Thoracic aorta (tissue), 2 donors: ENCODE measurements at regions not wholly inside any gene's neighbourhood (a gene's known extent, or its start where the extent isn't known, plus 50 kb on each side); places are given as distances from the start of the nearest gene placed in this dataset.

Source experiments
- ATAC-seq: fragments of 150-250 bp; one replicate; pipeline ENCODE4 v1.8.0; 2017; ENCODE audit warnings: low read depth; ENCODE audit not compliant: insufficient number of reproducible peaks, low FRiP score
- DNase-seq: peaks from one replicate; pipeline ENCODE4 v3.0.0-alpha.2; 2020; ENCODE audit warnings: low spot score
- H3K27ac ChIP-seq, 2 donors: fragments of 200-600 bp; sonication (generic); 1 replicate in 1 of 2; 2 replicates in 1 of 2; pipeline ENCODE4 v1.5.1; 2016; ENCODE audit warnings: mild to moderate bottlenecking in 2 of 2, moderate library complexity in 2 of 2
- H3K27me3 ChIP-seq: fragments of 200-600 bp; sonication (generic); replicated peaks from 2 replicates; pipeline ENCODE4 v1.6.0; 2016; ENCODE audit warnings: mild to moderate bottlenecking; ENCODE audit not compliant: insufficient read depth
- H3K36me3 ChIP-seq: fragments of 200-600 bp; sonication (generic); one replicate; pipeline ENCODE4 v1.5.1; 2016
- H3K4me1 ChIP-seq, 2 donors: fragments of 200-600 bp; sonication (generic); 1 replicate in 1 of 2; 2 replicates in 1 of 2; pipeline versions ENCODE4 v1.5.1 to v1.6.0; 2016; ENCODE audit warnings: low read depth in 2 of 2, mild to moderate bottlenecking in 1 of 2; ENCODE audit not compliant: control insufficient read depth in 1 of 2
- H3K4me3 ChIP-seq: fragments of 200-600 bp; sonication (generic); 2 replicates; pipeline ENCODE4 v1.5.1; 2016; ENCODE audit warnings: mild to moderate bottlenecking
- H3K9me3 ChIP-seq: fragments of 200-600 bp; sonication (generic); 2 replicates; pipeline ENCODE4 v1.5.1; 2016
- TF ChIP-seq, protein P1 (sequence below): fragments of 200-600 bp; sonication (generic); IDR thresholded peaks from one replicate; pipeline ENCODE4 v1.5.1; 2019; ENCODE audit warnings: antibody characterized with exemption

DNA sequence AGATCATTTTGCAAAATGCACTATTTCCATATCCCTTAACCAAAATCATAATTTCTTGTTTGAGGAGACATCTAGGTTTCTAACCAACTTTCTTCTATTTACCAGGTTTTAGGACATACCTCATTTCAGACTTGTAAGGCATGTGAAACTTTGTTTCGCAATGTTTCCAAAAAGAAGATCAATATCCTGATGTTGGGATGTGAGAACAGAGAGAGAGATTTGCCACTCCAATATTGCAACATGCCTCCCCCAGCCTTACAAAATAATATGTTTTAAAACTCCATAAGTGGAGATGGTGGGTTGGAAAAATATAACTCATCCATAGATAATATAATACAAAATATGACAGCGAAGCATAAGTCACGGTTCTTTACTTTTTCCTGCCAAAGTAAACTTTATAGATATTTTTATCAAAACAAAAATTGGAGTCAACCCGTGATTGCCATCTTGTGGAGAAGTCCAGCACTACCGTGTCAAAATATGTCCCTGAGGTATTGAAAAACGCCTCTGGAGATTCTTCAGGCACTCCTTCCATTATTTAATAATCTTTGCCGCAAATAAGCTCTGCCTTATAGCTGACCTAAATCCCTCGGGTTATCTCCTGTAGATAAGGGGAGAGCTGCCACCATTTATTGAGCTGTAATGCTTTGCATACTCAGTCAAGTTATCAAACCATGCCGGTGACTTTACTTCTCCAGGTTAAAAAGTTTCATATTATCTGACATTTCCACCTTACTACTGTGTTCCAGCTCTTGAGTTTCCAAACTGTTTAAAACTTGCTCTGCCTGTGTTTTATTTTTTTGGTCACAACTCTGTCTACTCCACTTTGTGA lies 534.2 kb downstream of the HACE1 start:
- no peaks in the 10 kb centered on the region for H3K36me3 ChIP-seq
- ATAC-seq (no peak), DNase-seq (no peak)
- no peaks in the 10 kb centered on the region for H3K9me3 ChIP-seq
- H3K27me3 ChIP-seq, result no peaks in the 10 kb centered on the region
- H3K4me3 ChIP-seq, result peak overlapping the region; percentile 40
- TF ChIP-seq, protein P1, sequence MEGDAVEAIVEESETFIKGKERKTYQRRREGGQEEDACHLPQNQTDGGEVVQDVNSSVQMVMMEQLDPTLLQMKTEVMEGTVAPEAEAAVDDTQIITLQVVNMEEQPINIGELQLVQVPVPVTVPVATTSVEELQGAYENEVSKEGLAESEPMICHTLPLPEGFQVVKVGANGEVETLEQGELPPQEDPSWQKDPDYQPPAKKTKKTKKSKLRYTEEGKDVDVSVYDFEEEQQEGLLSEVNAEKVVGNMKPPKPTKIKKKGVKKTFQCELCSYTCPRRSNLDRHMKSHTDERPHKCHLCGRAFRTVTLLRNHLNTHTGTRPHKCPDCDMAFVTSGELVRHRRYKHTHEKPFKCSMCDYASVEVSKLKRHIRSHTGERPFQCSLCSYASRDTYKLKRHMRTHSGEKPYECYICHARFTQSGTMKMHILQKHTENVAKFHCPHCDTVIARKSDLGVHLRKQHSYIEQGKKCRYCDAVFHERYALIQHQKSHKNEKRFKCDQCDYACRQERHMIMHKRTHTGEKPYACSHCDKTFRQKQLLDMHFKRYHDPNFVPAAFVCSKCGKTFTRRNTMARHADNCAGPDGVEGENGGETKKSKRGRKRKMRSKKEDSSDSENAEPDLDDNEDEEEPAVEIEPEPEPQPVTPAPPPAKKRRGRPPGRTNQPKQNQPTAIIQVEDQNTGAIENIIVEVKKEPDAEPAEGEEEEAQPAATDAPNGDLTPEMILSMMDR, result peak; percentile 38
- no peak overlapping the region for H3K27ac ChIP-seq
- peaks cover 5 to 6% of the 10 kb centered on the region in 2 donors for H3K4me1 ChIP-seq

DNA sequence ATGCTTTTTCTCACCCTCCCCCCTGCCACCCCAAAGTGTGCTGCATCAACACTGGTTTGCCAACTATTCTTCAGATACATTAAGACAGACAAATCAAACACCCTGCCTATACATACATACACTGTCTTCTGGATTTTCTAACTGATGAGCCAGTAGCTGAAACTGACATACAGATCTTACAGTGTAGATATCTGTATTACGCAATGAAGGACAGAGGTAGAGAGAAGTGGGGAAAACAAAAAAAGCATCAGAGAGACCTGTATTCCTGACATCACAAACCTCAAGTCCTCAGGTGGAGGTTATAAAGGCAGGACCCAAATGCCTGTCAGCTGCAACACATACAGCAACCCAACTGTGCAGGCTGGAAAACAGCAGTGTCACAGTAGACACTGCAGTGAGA lies 535.4 kb downstream of the HACE1 start:
- TF ChIP-seq, protein P1, result no peak
- DNase-seq, result no peak
- Histone ChIP-seq H3K4me1 (peaks cover 5 to 6% of the 10 kb centered on the region in 2 donors), H3K27me3 (no peaks in the 10 kb centered on the region), H3K9me3 (no peaks in the 10 kb centered on the region), H3K36me3 (no peaks in the 10 kb centered on the region), H3K27ac (no peak overlapping the region), H3K4me3 (no peak overlapping the region)
- no peak for ATAC-seq

DNA sequence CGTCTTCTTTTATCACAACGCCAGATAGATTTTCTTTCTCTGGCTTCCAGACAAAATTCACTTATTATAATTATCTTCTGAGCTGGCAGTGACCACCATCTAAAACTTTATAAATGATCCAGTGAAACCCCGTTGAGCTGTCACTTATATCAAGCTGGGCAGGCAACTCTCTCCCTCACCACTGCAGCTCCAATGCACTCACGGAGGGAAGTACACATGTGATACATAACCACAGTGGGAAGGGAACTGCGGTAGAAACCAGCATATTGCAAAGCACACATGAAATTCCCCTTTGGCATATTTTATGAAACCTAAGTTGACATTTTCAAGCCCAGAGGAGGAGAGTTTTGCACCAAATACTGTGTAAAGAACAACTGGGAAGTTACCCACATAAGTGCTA lies 536.9 kb downstream of the HACE1 start:
- H3K9me3 ChIP-seq, result no peaks in the 10 kb centered on the region
- H3K4me3 ChIP-seq, result no peak overlapping the region
- peaks cover 5 to 6% of the 10 kb centered on the region in 2 donors for H3K4me1 ChIP-seq
- DNase-seq, result no peak
- H3K27ac ChIP-seq, result no peak overlapping the region
- ATAC-seq, result no peak
- no peaks in the 10 kb centered on the region for H3K27me3 ChIP-seq
- TF ChIP-seq, protein P1, result no peak
- no peaks in the 10 kb centered on the region for H3K36me3 ChIP-seq

DNA sequence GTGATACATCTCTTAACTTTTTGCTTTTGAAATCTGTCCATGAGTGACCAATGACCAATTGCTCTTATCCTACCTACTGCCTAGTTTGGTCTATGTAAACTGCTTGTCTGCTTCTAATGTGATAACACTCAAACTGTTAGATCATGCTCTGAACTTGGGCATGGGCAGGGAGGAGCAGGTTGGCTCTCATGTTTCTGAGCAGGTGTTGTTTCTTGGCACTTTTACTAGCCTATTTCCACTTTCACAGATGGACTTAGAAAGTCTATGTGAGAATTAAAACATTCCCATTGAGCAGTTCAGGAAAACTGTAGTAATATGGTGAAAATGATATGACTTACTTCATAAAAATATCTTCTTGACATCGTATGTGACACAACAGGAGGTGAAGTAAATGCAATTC lies 538.4 kb downstream of the HACE1 start:
- no peak overlapping the region for H3K4me3 ChIP-seq
- no peak overlapping the region for H3K27ac ChIP-seq
- H3K9me3 ChIP-seq, result no peaks in the 10 kb centered on the region
- TF ChIP-seq, protein P1, result no peak
- no peaks in the 10 kb centered on the region for H3K27me3 ChIP-seq
- H3K36me3 ChIP-seq, result no peaks in the 10 kb centered on the region
- ATAC-seq (no peak), DNase-seq (no peak)
- H3K4me1 ChIP-seq, result peaks cover 5 to 6% of the 10 kb centered on the region in 2 donors

DNA sequence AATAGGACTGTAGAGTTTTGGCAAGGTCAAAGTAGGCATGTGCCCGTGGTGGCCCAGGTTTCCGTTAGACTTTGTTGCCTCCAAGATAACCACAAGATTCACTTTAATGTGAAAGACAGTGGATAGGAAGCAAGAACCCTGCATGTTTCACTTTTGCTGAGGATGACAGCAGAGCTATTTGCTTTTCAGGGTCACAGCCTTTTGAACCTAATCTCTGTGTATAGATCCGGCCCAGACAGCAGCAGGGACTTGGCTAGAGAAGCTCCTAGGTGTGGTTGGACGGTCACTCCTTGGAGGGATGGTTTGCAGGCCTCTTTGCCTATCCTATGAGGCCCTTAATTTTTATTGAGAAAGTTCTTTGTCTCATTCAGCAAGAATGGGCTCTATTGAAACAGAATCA lies 538.8 kb downstream of the HACE1 start:
- Histone ChIP-seq H3K4me3 (no peak overlapping the region), H3K27me3 (no peaks in the 10 kb centered on the region), H3K4me1 (peaks cover 3 to 5% of the 10 kb centered on the region in 2 donors), H3K9me3 (no peaks in the 10 kb centered on the region), H3K27ac (no peak overlapping the region), H3K36me3 (no peaks in the 10 kb centered on the region)
- DNase-seq, result no peak
- TF ChIP-seq, protein P1, result no peak
- ATAC-seq, result no peak
